Upper lobe of left lung (tissue), 6 donors: ENCODE measurements at regions not wholly inside any gene's neighbourhood (a gene's known extent, or its start where the extent isn't known, plus 50 kb on each side); places are given as distances from the start of the nearest gene placed in this dataset.

ENCODE experiments used
- ATAC-seq, 2 donors: fragments of 200-7000 bp; cut with Tn5 transposase; one replicate each; pipeline ENCODE4 v1.9.1; 2022; ENCODE audit warnings: mild to moderate bottlenecking in 2 of 2, moderate library complexity in 2 of 2; ENCODE audit not compliant: low FRiP score in 2 of 2
- DNase-seq, 2 donors: peaks; one replicate each; pipeline ENCODE4 v3.0.0-alpha.2; 2019 to 2020
- H3K27ac ChIP-seq, 4 donors: fragments of 200-600 bp; sonication (generic); one replicate each; pipeline ENCODE4 v1.5.1; 2016 to 2019
- H3K27me3 ChIP-seq, 4 donors: fragments of 200-600 bp; sonication (generic); one replicate each; pipeline ENCODE4 v1.5.1; 2017 to 2019
- H3K36me3 ChIP-seq, 4 donors: fragments of 200-600 bp; sonication (generic); one replicate each; pipeline ENCODE4 v1.5.1; 2016 to 2019
- H3K4me1 ChIP-seq, 4 donors: fragments of 200-600 bp; sonication (generic); one replicate each; pipeline ENCODE4 v1.5.1; 2018 to 2019
- H3K4me3 ChIP-seq, 4 donors: fragments of 200-600 bp; sonication (generic); one replicate each; pipeline ENCODE4 v1.5.1; 2017 to 2019; ENCODE audit warnings: mild to moderate bottlenecking in 2 of 4, moderate library complexity in 1 of 4
- H3K9me3 ChIP-seq, 4 donors: fragments of 200-600 bp; sonication (generic); one replicate each; pipeline ENCODE4 v1.5.1; 2018 to 2019
- CTCF ChIP-seq, 6 experiments: fragments of 450-650 bp in 4 of 6; fragments of 200-600 bp in 2 of 6; sonication (generic) in 2 of 6; IDR thresholded peaks; one replicate each; pipeline ENCODE4 v1.5.1; 2016 to 2019; ENCODE audit warnings: antibody characterized with exemption in 6 of 6
- EP300 ChIP-seq, 4 donors: sonication (generic); formaldehyde crosslinking; IDR thresholded peaks; one replicate each; pipeline ENCODE4 v1.5.1; 2017; ENCODE audit warnings: antibody characterized with exemption in 4 of 4, control low read depth in 2 of 4
- POLR2A ChIP-seq, 4 donors: fragments of 450-650 bp; IDR thresholded peaks; one replicate each; pipeline ENCODE4 v1.5.1; 2016 to 2017; ENCODE audit warnings: antibody characterized with exemption in 4 of 4, mild to moderate bottlenecking in 2 of 4
- POLR2AphosphoS5 ChIP-seq, 2 donors: sonication (generic); formaldehyde crosslinking; IDR thresholded peaks; one replicate each; pipeline ENCODE4 v1.5.1; 2017; ENCODE audit warnings: antibody characterized with exemption in 2 of 2
- WGBS, 2 donors: methylation state at CpG; one replicate each; pipeline ENCODE4 v1.1.5; 2017 to 2018; 5-methylcytosine and 5-hydroxymethylcytosine counted together
- donor health status: DM: no; HTN: no; CAD: no; lungs with moderate emphysema.
- donor health status: DM: no; HTN: yes; CAD: no; lungs with severe emphysema.

DNA sequence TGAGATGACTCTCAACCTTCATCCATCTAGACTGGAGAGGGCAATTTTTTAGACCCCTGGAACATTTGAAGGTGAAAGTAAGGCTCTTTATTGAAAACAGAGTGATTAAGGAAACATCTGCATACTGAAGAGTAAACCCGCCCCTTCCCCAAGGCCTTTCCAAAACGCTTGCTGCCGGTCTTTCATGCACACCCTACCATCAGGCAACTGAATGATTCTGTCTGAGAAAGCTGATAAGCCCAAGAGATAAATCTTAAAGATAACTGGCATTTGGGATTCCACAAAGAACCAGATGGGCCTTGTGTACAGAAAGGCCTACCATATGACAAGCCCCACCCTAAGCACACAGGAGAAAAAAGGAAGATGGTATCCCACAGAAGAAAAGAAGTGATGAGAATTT, 54.4 kb upstream of the PIK3R1 start:
- no peaks in the 10 kb centered on the region for H3K36me3 ChIP-seq
- DNase-seq (no peak), ATAC-seq (no peak)
- H3K4me3 ChIP-seq = no peak overlapping the region
- no peak for TF ChIP-seq POLR2AphosphoS5 (IDR thresholded peaks at IDR 0.05)
- no peak for TF ChIP-seq EP300 (IDR thresholded peaks at IDR 0.05)
- no peak for TF ChIP-seq CTCF (IDR thresholded peaks at IDR 0.05)
- TF ChIP-seq POLR2A (IDR thresholded peaks at IDR 0.05) = no peak
- no peak overlapping the region for H3K27ac ChIP-seq
- H3K4me1 ChIP-seq = no peaks in the 10 kb centered on the region
- H3K27me3 ChIP-seq = no peaks in the 10 kb centered on the region
- no peaks in the 10 kb centered on the region for H3K9me3 ChIP-seq
- 63 to 74% methylated on average over 3 of the region's 3 CpGs for WGBS, 2 donors

DNA sequence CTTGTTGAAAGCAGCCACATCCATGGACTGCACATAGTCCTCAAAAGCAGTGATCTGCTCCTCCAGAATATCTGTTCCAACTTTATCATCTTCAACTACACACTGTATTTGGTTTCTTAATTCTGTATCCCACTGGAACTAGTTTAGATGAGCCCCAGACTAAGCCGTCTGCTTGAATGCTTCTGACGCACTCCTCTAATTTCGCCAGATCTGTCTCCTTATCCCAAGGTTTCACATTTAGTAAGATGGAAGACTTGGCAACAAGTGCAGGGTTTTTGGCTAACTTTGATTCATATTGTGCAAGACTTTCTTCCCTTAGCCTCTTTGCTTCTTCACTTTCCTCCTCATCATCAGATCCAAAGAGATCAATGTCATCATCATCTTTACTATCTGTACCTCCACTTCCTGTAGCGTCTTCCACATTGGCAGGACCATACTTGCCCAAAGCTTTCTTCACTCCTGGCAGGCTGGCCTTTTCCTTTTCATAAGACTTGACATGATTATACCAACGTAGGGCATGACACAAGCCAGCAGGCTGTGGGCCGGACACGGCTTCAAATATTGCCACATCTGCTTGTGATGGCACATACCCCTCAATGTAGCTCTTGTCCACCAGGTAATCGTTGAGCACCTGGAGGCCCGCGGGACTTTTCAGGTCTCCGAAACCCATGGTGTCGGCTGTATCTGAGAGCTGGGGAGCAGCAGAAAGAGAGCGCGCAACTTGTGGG, 56.2 kb upstream of the PIK3R1 start:
- TF ChIP-seq EP300 (IDR thresholded peaks at IDR 0.05) (no peak), POLR2AphosphoS5 (IDR thresholded peaks at IDR 0.05) (no peak), POLR2A (IDR thresholded peaks at IDR 0.05) (no peak), CTCF (IDR thresholded peaks at IDR 0.05) (no peak)
- 90 to 92% methylated on average over 14 of the region's 14 CpGs for WGBS, 2 donors
- H3K9me3 ChIP-seq = no peaks in the 10 kb centered on the region
- no peaks in the 10 kb centered on the region for H3K27me3 ChIP-seq
- DNase-seq (no peak), ATAC-seq (peak in 1 of 2 donors; percentile 80)
- no peak overlapping the region for H3K27ac ChIP-seq
- H3K36me3 ChIP-seq = no peaks in the 10 kb centered on the region
- H3K4me3 ChIP-seq = no peak overlapping the region
- no peaks in the 10 kb centered on the region for H3K4me1 ChIP-seq

GRCh38 chr5:68155940-68156339, 59.6 kb upstream of the PIK3R1 start:
- ATAC-seq = no peak

GRCh38 chr5:68154119-68154857, 61.3 kb upstream of the PIK3R1 start:
- H3K9me3 ChIP-seq = no peaks in the 10 kb centered on the region
- 87 to 91% methylated on average over 9 of the region's 9 CpGs for WGBS, 2 donors
- no peaks in the 10 kb centered on the region for H3K27me3 ChIP-seq
- ATAC-seq = no peak
- no peak for DNase-seq
- H3K27ac ChIP-seq = no peak overlapping the region
- no peaks in the 10 kb centered on the region for H3K36me3 ChIP-seq
- TF ChIP-seq POLR2A (IDR thresholded peaks at IDR 0.05) (no peak), POLR2AphosphoS5 (IDR thresholded peaks at IDR 0.05) (no peak), CTCF (IDR thresholded peaks at IDR 0.05) (no peak)
- no peak overlapping the region for H3K4me3 ChIP-seq
- no peaks in the 10 kb centered on the region for H3K4me1 ChIP-seq

More at GRCh38 chr5:68155940-68156339, 59.6 kb upstream of the PIK3R1 start:
- no peak overlapping the region for H3K27ac ChIP-seq
- H3K4me3 ChIP-seq = no peak overlapping the region
- no peak for DNase-seq
- TF ChIP-seq EP300 (IDR thresholded peaks at IDR 0.05) (no peak), POLR2A (IDR thresholded peaks at IDR 0.05) (no peak), CTCF (IDR thresholded peaks at IDR 0.05) (no peak), POLR2AphosphoS5 (IDR thresholded peaks at IDR 0.05) (no peak)
- H3K9me3 ChIP-seq = no peaks in the 10 kb centered on the region
- 96 to 97% methylated on average over 6 of the region's 6 CpGs for WGBS, 2 donors
- H3K36me3 ChIP-seq = no peaks in the 10 kb centered on the region
- no peaks in the 10 kb centered on the region for H3K4me1 ChIP-seq
- no peaks in the 10 kb centered on the region for H3K27me3 ChIP-seq
